Smooth muscle cell (in vitro differentiated cells): ENCODE measurements at regions not wholly inside any gene's neighbourhood (a gene's known extent, or its start where the extent isn't known, plus 50 kb on each side); places are given as distances from the start of the nearest gene placed in this dataset.

Source experiments
- DNase-seq: peaks from one replicate; lab custom pipeline; 2025; ENCODE audit not compliant: unreplicated experiment; lab: John Stamatoyannopoulos, UW
- H2AFZ ChIP-seq: fragments of 200-600 bp; sonication (generic); 2 replicates; pipeline ENCODE4 v1.6.0; 2016; ENCODE audit warnings: antibody characterized with exemption, low read depth, mild to moderate bottlenecking
- H3F3A ChIP-seq: fragments of 200-600 bp; sonication (generic); 2 replicates; pipeline ENCODE4 v1.6.0; 2017; ENCODE audit warnings: antibody characterized with exemption, low read depth
- H3K27ac ChIP-seq: fragments of 200-600 bp; sonication (generic); 2 replicates; pipeline ENCODE4 v1.5.1; 2016; ENCODE audit warnings: low read depth, mild to moderate bottlenecking
- H3K27me3 ChIP-seq: fragments of 200-600 bp; sonication (generic); 2 replicates; pipeline ENCODE4 v1.6.1; 2016; ENCODE audit warnings: low read depth, mild to moderate bottlenecking
- H3K36me3 ChIP-seq: fragments of 200-600 bp; sonication (generic); 2 replicates; pipeline ENCODE4 v1.5.1; 2016; ENCODE audit warnings: low read depth
- H3K4me1 ChIP-seq: fragments of 200-600 bp; sonication (generic); 2 replicates; pipeline ENCODE4 v1.5.1; 2016; ENCODE audit warnings: low read depth
- H3K4me2 ChIP-seq: fragments of 200-600 bp; sonication (generic); 2 replicates; pipeline ENCODE4 v1.6.0; 2016; ENCODE audit warnings: mild to moderate bottlenecking
- H3K4me3 ChIP-seq: fragments of 200-600 bp; sonication (generic); 2 replicates; pipeline ENCODE4 v1.5.1; 2016; ENCODE audit warnings: mild to moderate bottlenecking
- H3K79me2 ChIP-seq: fragments of 200-600 bp; sonication (generic); 2 replicates; pipeline ENCODE4 v1.6.0; 2016; ENCODE audit warnings: low read depth, mild to moderate bottlenecking
- H3K9ac ChIP-seq: fragments of 200-600 bp; sonication (generic); 2 replicates; pipeline ENCODE4 v1.6.0; 2016; ENCODE audit warnings: low read depth
- H3K9me3 ChIP-seq: fragments of 200-600 bp; sonication (generic); replicated peaks from 2 replicates; pipeline ENCODE4 v1.5.1; 2016; ENCODE audit warnings: low read depth
- H4K20me1 ChIP-seq: fragments of 200-600 bp; sonication (generic); 2 replicates; pipeline ENCODE4 v1.6.0; 2016; ENCODE audit warnings: low read depth
- CTCF ChIP-seq: fragments of 200-600 bp; sonication (generic); IDR thresholded peaks from 2 replicates; pipeline ENCODE4 v1.5.1; 2017; ENCODE audit warnings: borderline replicate concordance, mild to moderate bottlenecking, antibody characterized with exemption; ENCODE audit not compliant: insufficient read depth, poor library complexity, severe bottlenecking
- WGBS: methylation state at CpG from one replicate; pipeline ENCODE4 v1.1.7; 2016; ENCODE audit warnings: low lambda C conversion rate; 5-methylcytosine and 5-hydroxymethylcytosine counted together

DNA sequence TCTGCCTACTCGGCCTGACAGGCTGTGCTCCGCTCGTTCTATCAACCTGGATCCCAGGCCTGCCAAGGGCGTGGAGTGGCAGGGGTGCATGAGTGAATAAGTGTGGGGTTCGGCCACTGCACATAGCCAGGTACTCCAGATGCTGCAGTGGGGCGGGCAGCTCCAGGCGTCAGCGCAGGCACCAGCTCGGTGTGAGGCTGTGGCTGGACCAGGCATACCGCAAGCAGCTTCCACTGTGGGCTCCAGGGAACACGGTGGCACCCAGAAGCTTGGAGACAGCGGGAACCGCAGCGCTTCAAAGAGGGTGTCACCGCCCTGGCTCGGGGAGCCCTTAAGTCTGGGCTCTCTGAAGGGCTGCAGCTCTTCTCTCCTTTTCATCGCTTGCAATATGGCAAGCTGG, 1630.2 kb downstream of the OLFM4 start:
- H3K4me1 ChIP-seq, result no peaks in the 10 kb centered on the region
- no peak overlapping the region for H3K4me2 ChIP-seq
- H2AFZ ChIP-seq, result no peak overlapping the region
- 96% methylated on average over 17 of the region's 17 CpGs for WGBS
- no peaks in the 10 kb centered on the region for H3K27me3 ChIP-seq
- H3K9me3 ChIP-seq, result peaks cover 4% of the 10 kb centered on the region
- TF ChIP-seq CTCF, result no peak
- DNase-seq, result no peak
- no peaks in the 10 kb centered on the region for H3F3A ChIP-seq
- no peak overlapping the region for H3K4me3 ChIP-seq
- H3K79me2 ChIP-seq, result no peaks in the 10 kb centered on the region
- H4K20me1 ChIP-seq, result no peaks in the 10 kb centered on the region
- no peak overlapping the region for H3K27ac ChIP-seq
- no peaks in the 10 kb centered on the region for H3K36me3 ChIP-seq
- H3K9ac ChIP-seq, result no peak overlapping the region

- DNase-seq, result no peak
- no peak overlapping the region for H3K9ac ChIP-seq
- no peaks in the 10 kb centered on the region for H3F3A ChIP-seq
- H3K27ac ChIP-seq, result no peak overlapping the region
- H3K4me3 ChIP-seq, result no peak overlapping the region
- no peaks in the 10 kb centered on the region for H3K79me2 ChIP-seq
- 96% methylated on average over 12 of the region's 12 CpGs for WGBS
- no peaks in the 10 kb centered on the region for H3K9me3 ChIP-seq
- TF ChIP-seq CTCF, result no peak
- H3K27me3 ChIP-seq, result no peaks in the 10 kb centered on the region
- no peaks in the 10 kb centered on the region for H3K4me1 ChIP-seq
- no peaks in the 10 kb centered on the region for H4K20me1 ChIP-seq
- no peaks in the 10 kb centered on the region for H3K36me3 ChIP-seq
- no peak overlapping the region for H3K4me2 ChIP-seq
- no peak overlapping the region for H2AFZ ChIP-seq
Observed at GRCh38 chr13:54660277-54660676, 1631.7 kb downstream of the OLFM4 start.

DNA sequence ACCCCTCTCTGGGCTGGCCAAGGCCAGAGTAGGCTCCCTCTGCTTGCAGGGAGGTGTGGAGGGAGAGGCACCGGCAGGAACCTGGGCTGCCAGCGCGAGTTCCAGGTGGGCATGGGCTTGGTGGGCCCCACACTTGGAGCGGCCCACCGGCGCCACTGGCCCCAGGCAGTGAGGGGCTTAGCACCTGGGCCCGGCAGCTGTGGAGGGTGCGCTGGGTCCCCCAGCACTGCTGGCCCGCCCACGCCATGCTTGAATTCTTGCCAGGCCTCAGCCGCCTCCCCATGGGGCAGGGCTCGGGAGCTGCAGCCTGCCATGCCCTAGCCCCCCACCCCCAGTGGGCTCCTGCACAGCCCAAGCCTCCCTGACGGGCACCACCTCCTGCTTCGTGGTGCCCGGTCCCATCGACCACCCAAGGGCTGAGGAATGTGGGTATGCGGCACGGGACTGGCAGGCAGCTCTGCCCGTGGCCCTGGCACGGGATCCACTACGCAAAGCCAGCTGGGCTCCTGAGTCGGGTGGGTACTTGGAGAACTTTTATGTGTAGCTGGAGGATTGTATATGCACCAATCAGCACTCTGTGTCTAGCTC, 1648.0 kb downstream of the OLFM4 start:
- TF ChIP-seq CTCF, result no peak
- Histone ChIP-seq H3K27me3 (no peaks in the 10 kb centered on the region), H2AFZ (no peak overlapping the region), H3F3A (no peaks in the 10 kb centered on the region), H3K36me3 (no peaks in the 10 kb centered on the region), H3K27ac (no peak overlapping the region), H3K4me1 (no peaks in the 10 kb centered on the region), H3K4me2 (no peak overlapping the region), H3K9me3 (no peaks in the 10 kb centered on the region), H3K9ac (no peak overlapping the region), H3K79me2 (no peaks in the 10 kb centered on the region), H4K20me1 (no peaks in the 10 kb centered on the region), H3K4me3 (no peak overlapping the region)
- 95% methylated on average over 22 of the region's 22 CpGs for WGBS
- DNase-seq, result no peak

DNA sequence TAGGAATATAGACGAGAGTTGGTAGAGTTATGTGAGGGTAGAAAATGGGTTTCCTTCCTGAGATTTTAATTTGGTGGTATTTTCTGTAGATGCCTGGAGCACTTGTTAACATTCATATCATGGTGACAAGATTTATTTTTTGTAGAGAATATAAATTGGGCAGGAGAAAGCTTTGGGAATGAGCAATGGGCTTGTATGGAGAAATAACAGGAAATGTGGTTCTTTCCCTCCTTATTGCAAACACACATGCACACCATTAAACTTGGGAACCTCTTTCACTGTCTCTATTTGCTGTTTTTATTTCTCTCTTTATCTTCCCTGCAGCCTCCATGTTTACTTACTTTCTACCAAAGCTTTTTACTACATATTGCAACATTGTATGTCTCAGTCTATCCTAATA, 1653.6 kb downstream of the OLFM4 start:
- no peak for DNase-seq
- Histone ChIP-seq H3F3A (no peaks in the 10 kb centered on the region), H3K27ac (no peak overlapping the region), H3K79me2 (no peaks in the 10 kb centered on the region), H3K9me3 (no peaks in the 10 kb centered on the region), H3K27me3 (no peaks in the 10 kb centered on the region), H3K4me2 (no peak overlapping the region), H4K20me1 (no peaks in the 10 kb centered on the region), H3K4me1 (no peaks in the 10 kb centered on the region), H3K4me3 (no peak overlapping the region), H2AFZ (no peak overlapping the region), H3K36me3 (no peaks in the 10 kb centered on the region), H3K9ac (no peak overlapping the region)
- 95% methylated on average over 1 of the region's 1 CpG for WGBS
- TF ChIP-seq CTCF, result no peak
